GM23338 (cell line): ENCODE measurements at regions not wholly inside any gene's neighbourhood (a gene's known extent, or its start where the extent isn't known, plus 50 kb on each side); places are given as distances from the start of the nearest gene placed in this dataset.

Source experiments
- ATAC-seq: fragments of 200-7000 bp; cut with Tn5 transposase; 3 replicates; pipeline ENCODE4 v1.9.1; 2020
- DNase-seq: peaks from one replicate; pipeline ENCODE4 v3.0.0-alpha.2; 2015; ENCODE audit warnings: low spot score
- H2AFZ ChIP-seq: fragments of 200-600 bp; sonication (generic); 2 replicates; pipeline ENCODE4 v1.8.0; 2016; ENCODE audit warnings: antibody characterized with exemption, mild to moderate bottlenecking, moderate library complexity
- H3F3A ChIP-seq: fragments of 200-600 bp; sonication (generic); replicated peaks from 2 replicates; pipeline ENCODE4 v1.8.0; 2017; ENCODE audit warnings: antibody characterized with exemption, mixed run types, low read depth
- H3K27ac ChIP-seq: fragments of 200-600 bp; sonication (generic); 2 replicates; pipeline ENCODE4 v1.6.1; 2016; ENCODE audit warnings: low read depth
- H3K27me3 ChIP-seq: fragments of 200-600 bp; sonication (generic); 2 replicates; pipeline ENCODE4 v1.8.0; 2016; ENCODE audit warnings: mild to moderate bottlenecking, mixed run types, moderate library complexity; ENCODE audit not compliant: insufficient read depth
- H3K36me3 ChIP-seq: fragments of 200-600 bp; sonication (generic); 2 replicates; pipeline ENCODE4 v1.8.0; 2016; ENCODE audit warnings: mild to moderate bottlenecking; ENCODE audit not compliant: insufficient read depth
- H3K4me1 ChIP-seq: fragments of 200-600 bp; sonication (generic); 2 replicates; pipeline ENCODE4 v1.8.0; 2016; ENCODE audit warnings: mild to moderate bottlenecking, moderate library complexity; ENCODE audit not compliant: insufficient read depth
- H3K4me2 ChIP-seq: fragments of 200-600 bp; sonication (generic); 2 replicates; pipeline ENCODE4 v1.7.1; 2017; ENCODE audit warnings: mixed run types
- H3K4me3 ChIP-seq: fragments of 200-600 bp; sonication (generic); 2 replicates; pipeline ENCODE4 v1.6.1; 2016; ENCODE audit warnings: mixed run types
- H3K79me2 ChIP-seq: fragments of 200-600 bp; sonication (generic); replicated peaks from 2 replicates; pipeline ENCODE4 v1.8.0; 2017; ENCODE audit warnings: mild to moderate bottlenecking; ENCODE audit not compliant: insufficient read depth
- H3K9me2 ChIP-seq: fragments of 200-600 bp; sonication (generic); 2 replicates; pipeline ENCODE4 v1.8.0; 2017; ENCODE audit not compliant: insufficient read depth
- H4K20me1 ChIP-seq: fragments of 200-600 bp; sonication (generic); replicated peaks from 2 replicates; pipeline ENCODE4 v1.8.0; 2017; ENCODE audit warnings: mild to moderate bottlenecking; ENCODE audit not compliant: insufficient read depth
- H3K27ac Mint-ChIP-seq: 2 replicates; pipeline ENCODE4 v1.8.0; 2020; ENCODE audit warnings: inconsistent platforms, mild to moderate bottlenecking, moderate library complexity, mixed read lengths
- H3K27me3 Mint-ChIP-seq: 3 replicates; pipeline ENCODE4 v1.8.0; 2022; ENCODE audit warnings: low read depth, mild to moderate bottlenecking, moderate library complexity, mixed read lengths, inconsistent platforms; ENCODE audit not compliant: insufficient read depth, poor library complexity
- H3K36me3 Mint-ChIP-seq: 3 replicates; pipeline ENCODE4 v1.8.0; 2021; ENCODE audit warnings: low read depth, mild to moderate bottlenecking, inconsistent platforms, moderate library complexity, mixed read lengths
- H3K4me1 Mint-ChIP-seq: 3 replicates; pipeline ENCODE4 v1.8.0; 2020; ENCODE audit warnings: mild to moderate bottlenecking, inconsistent platforms, mixed read lengths
- H3K4me3 Mint-ChIP-seq: 3 replicates; pipeline ENCODE4 v1.8.0; 2021; ENCODE audit warnings: moderate library complexity, mild to moderate bottlenecking, inconsistent platforms, mixed read lengths
- H3K9me3 Mint-ChIP-seq: 3 replicates; pipeline ENCODE4 v1.8.0; 2020; ENCODE audit warnings: moderate library complexity, mild to moderate bottlenecking, inconsistent platforms, mixed read lengths
- CREB1 ChIP-seq: fragments of 250-450 bp; sonication (Bioruptor Pico); IDR thresholded peaks from 2 replicates; pipeline ENCODE4 v1.5.0; 2020; ENCODE audit warnings: low read depth, mild to moderate bottlenecking, moderate library complexity
- EZH2 ChIP-seq: fragments of 200-600 bp; sonication (generic); IDR thresholded peaks from one replicate; pipeline ENCODE4 v1.8.0; 2017; ENCODE audit warnings: antibody characterized with exemption, mild to moderate bottlenecking, low read depth; ENCODE audit not compliant: unreplicated experiment
- JUNB ChIP-seq: IDR thresholded peaks from one replicate; pipeline ENCODE4 v1.6.1; 2016; ENCODE audit warnings: antibody characterized with exemption; ENCODE audit not compliant: unreplicated experiment
- NANOG ChIP-seq: IDR thresholded peaks from 2 replicates; pipeline ENCODE4 v1.6.1; 2016; ENCODE audit warnings: antibody characterized with exemption, borderline replicate concordance
- POLR2AphosphoS5 ChIP-seq: IDR thresholded peaks from 2 replicates; pipeline ENCODE4 v1.6.1; 2016; ENCODE audit warnings: antibody characterized with exemption, low read depth
- STAT1 ChIP-seq: IDR thresholded peaks from one replicate; pipeline ENCODE4 v1.6.1; 2016; ENCODE audit warnings: antibody characterized with exemption; ENCODE audit not compliant: unreplicated experiment
- ZNF114 ChIP-seq: fragments of 250-450 bp; sonication (Bioruptor Pico); IDR thresholded peaks from 2 replicates; pipeline ENCODE4 v1.5.0; 2020; ENCODE audit warnings: mild to moderate bottlenecking, moderate library complexity
- ZNF331 ChIP-seq: fragments of 250-450 bp; sonication (Bioruptor Pico); IDR thresholded peaks from 2 replicates; pipeline ENCODE4 v1.5.0; 2020; ENCODE audit warnings: low read depth, mild to moderate bottlenecking, moderate library complexity
- ZNF462 ChIP-seq: fragments of 250-450 bp; sonication (Bioruptor Pico); IDR thresholded peaks from 2 replicates; pipeline ENCODE4 v1.5.0; 2020; ENCODE audit warnings: mild to moderate bottlenecking, moderate library complexity
- TF ChIP-seq, protein P1 (sequence below): IDR thresholded peaks from 2 replicates; pipeline ENCODE4 v1.6.1; 2016; ENCODE audit warnings: antibody characterized with exemption

DNA sequence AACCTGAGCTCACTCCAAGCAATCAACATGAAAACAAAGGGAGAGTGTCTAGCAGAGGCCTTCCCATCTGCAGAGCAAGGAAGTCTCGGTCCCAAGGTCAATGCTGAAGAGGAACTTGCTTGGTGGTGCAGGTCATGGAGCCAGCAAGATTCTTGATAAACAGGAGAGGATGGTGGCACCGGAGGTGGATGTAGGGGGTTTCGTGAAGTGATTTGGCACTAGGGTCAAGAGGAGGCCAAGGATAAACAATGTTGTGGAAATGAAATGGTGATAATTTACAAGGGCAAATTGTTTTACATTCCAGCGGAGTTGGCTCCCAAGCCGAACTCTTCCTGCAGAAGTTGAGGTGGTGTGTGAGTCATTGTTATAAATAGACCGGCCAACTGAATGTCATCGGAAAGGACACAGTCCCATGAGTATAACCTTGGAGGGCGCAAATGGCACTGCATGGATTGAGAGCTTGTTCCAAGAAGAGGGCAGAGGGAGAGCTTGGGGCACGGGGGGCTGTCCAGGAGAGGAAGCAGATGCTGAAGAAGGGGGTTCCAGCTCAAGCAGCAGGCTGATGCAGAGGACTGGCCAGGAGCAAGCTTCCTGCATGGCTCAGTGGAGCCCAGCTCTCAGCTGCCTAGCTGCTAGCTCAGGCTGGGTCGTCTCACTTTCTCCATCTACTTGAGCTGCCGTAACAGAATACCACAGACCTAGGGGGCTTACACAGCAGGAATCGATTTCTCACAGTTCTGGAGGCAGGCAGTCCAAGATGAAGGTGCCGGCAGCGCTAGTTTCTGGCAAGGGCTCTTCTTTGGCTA is 136.6 kb downstream of the COPRS start:
- Histone ChIP-seq H3K4me3 (no peak overlapping the region), H3K27me3 (no peaks in the 10 kb centered on the region), H3K27ac (no peak overlapping the region), H3K36me3 (no peaks in the 10 kb centered on the region), H3K4me1 (no peaks in the 10 kb centered on the region), H2AFZ (no peak overlapping the region), H3K4me2 (no peak overlapping the region), H3K79me2 (no peaks in the 10 kb centered on the region), H4K20me1 (no peaks in the 10 kb centered on the region), H3K9me2 (no peaks in the 10 kb centered on the region), H3F3A (no peaks in the 10 kb centered on the region)
- no peak overlapping the region for H3K27ac Mint-ChIP-seq
- peaks cover 14% of the 10 kb centered on the region for H3K27me3 Mint-ChIP-seq
- ATAC-seq, result no peak
- H3K4me3 Mint-ChIP-seq, result no peak overlapping the region
- H3K4me1 Mint-ChIP-seq, result no peaks in the 10 kb centered on the region
- H3K9me3 Mint-ChIP-seq, result no peaks in the 10 kb centered on the region; the same call in 2 of the 3 replicates
- H3K36me3 Mint-ChIP-seq, result no peaks in the 10 kb centered on the region; the same call in 2 of the 3 replicates
- no peak for DNase-seq
- TF ChIP-seq STAT1, result no peak
- TF ChIP-seq JUNB, result no peak

DNA sequence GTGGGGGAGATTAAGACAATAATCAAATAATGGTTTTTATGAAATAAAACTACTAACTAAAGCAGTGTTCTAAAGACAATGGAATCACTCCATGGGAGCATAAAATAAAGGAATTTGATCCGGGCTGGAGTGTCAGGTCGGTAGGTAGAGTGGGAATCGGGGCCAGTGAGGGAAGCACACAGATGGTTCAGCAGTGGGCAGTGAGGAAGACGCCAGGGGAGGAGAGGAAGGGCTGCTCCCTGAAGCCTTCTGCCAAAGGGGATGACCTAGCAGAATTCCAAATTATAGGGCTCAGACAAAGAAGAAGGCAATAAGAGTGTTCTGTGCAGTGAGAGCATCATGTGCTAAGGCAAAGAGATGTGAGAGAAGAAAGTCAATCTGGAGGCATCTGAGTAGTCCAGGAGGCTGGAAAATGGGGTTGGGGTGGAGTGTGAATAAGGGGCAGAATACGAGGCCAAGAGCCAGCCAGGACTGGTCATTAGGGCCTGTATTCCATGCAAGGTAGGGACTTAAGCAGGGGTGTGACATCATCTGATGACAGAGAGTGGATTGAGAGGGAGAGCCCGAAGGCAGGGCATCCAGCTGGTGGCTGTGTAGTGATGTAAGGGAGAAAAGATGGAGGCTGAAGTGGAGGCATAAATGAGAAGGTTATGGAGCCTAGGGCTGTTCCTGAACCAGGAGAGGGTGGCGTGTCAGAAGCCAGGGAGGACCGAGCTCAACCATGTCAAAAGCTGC is 137.6 kb downstream of the COPRS start:
- Mint-ChIP-seq H3K27ac (no peak overlapping the region), H3K4me3 (no peak overlapping the region), H3K27me3 (peaks cover 11% of the 10 kb centered on the region), H3K4me1 (no peaks in the 10 kb centered on the region), H3K36me3 (no peaks in the 10 kb centered on the region; the same call in 2 of the 3 replicates), H3K9me3 (no peaks in the 10 kb centered on the region; the same call in 2 of the 3 replicates)
- Histone ChIP-seq H4K20me1 (no peaks in the 10 kb centered on the region), H3K27ac (no peak overlapping the region), H3K4me2 (no peak overlapping the region), H3K4me3 (no peak overlapping the region), H3K79me2 (no peaks in the 10 kb centered on the region), H3K36me3 (no peaks in the 10 kb centered on the region), H3K4me1 (no peaks in the 10 kb centered on the region), H3F3A (no peaks in the 10 kb centered on the region), H3K27me3 (no peaks in the 10 kb centered on the region), H2AFZ (no peak overlapping the region), H3K9me2 (no peaks in the 10 kb centered on the region)
- ATAC-seq, result no peak
- no peak for DNase-seq
- TF ChIP-seq CREB1 (CRISPR knock-in tag) (no peak), POLR2AphosphoS5 (no peak), ZNF331 (no peak), JUNB (no peak), EZH2 (no peak), NANOG (no peak), ZNF114 (no peak), ZNF462 (CRISPR knock-in tag) (no peak), STAT1 (no peak)
- TF ChIP-seq, protein P1, sequence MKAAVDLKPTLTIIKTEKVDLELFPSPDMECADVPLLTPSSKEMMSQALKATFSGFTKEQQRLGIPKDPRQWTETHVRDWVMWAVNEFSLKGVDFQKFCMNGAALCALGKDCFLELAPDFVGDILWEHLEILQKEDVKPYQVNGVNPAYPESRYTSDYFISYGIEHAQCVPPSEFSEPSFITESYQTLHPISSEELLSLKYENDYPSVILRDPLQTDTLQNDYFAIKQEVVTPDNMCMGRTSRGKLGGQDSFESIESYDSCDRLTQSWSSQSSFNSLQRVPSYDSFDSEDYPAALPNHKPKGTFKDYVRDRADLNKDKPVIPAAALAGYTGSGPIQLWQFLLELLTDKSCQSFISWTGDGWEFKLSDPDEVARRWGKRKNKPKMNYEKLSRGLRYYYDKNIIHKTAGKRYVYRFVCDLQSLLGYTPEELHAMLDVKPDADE, result no peak
